Fibroblast of mammary gland (primary cell): ENCODE measurements at regions not wholly inside any gene's neighbourhood (a gene's known extent, or its start where the extent isn't known, plus 50 kb on each side); places are given as distances from the start of the nearest gene placed in this dataset.

Experiments
- DNase-seq: peaks from one replicate; pipeline ENCODE4 v3.0.0-alpha.2; 2010; ENCODE audit warnings: low read depth
- H3K4me3 ChIP-seq: 2 replicates; pipeline ENCODE4 v1.5.1; 2011; ENCODE audit warnings: low read depth, mild to moderate bottlenecking, low read length, moderate library complexity; ENCODE audit not compliant: control insufficient read depth
- CTCF ChIP-seq: conservative IDR thresholded peaks from 2 replicates; pipeline ENCODE4 v1.5.1; 2011; ENCODE audit warnings: low read depth, low read length, inconsistent platforms; ENCODE audit not compliant: control insufficient read depth, insufficient read depth

GRCh38 chr11:57083641-57084385 lies 95.1 kb downstream of the OR5AK2 start:
- H3K4me3 ChIP-seq, result no peak overlapping the region
- no peak for DNase-seq
- no peak for TF ChIP-seq CTCF

GRCh38 chr11:57085611-57086010 lies 96.1 kb upstream of the LRRC55 start:
- peak; percentile 32 for TF ChIP-seq CTCF
- H3K4me3 ChIP-seq, result no peak overlapping the region
- peak; percentile 8 for DNase-seq

- DNase-seq, result no peak
- no peak for TF ChIP-seq CTCF
- H3K4me3 ChIP-seq, result no peak overlapping the region
Observed at GRCh38 chr11:57087991-57088390, 93.8 kb upstream of the LRRC55 start.

GRCh38 chr11:57092028-57092698 lies 89.6 kb upstream of the LRRC55 start:
- no peak for DNase-seq
- no peak for TF ChIP-seq CTCF
- H3K4me3 ChIP-seq, result no peak overlapping the region

- DNase-seq, result peak; percentile 43
- H3K4me3 ChIP-seq, result no peak overlapping the region
- no peak for TF ChIP-seq CTCF
Observed at GRCh38 chr11:57094181-57094935, 87.4 kb upstream of the LRRC55 start.

- DNase-seq, result no peak
- no peak overlapping the region for H3K4me3 ChIP-seq
- TF ChIP-seq CTCF, result no peak
Observed at GRCh38 chr11:57095417-57095816, 86.3 kb upstream of the LRRC55 start.
